ENCODE measurements at regions not wholly inside any gene's neighbourhood (a gene's known extent, or its start where the extent isn't known, plus 50 kb on each side); places are given as distances from the start of the nearest gene placed in this dataset.

DNA sequence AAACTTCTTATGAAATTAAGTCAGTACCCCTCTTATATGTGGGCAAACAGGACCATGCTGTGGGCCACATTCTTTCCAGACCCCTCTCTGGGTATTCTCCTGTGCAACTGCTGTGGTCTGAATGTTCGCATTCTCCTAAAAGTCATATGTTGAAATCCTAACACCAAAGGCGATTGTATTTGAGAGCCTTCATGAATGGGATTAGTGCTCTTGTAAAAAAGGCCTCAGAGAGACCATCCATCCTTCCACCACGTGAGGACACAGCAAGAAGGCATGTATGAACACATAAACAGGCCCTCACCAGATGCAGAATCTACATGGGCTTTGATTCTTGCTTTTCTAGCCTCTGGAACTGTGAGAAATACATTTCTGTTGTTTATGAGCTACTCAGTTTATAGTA is 68.0 kb upstream of the NAALADL2 start:
- DNase-seq, result no peak

DNA sequence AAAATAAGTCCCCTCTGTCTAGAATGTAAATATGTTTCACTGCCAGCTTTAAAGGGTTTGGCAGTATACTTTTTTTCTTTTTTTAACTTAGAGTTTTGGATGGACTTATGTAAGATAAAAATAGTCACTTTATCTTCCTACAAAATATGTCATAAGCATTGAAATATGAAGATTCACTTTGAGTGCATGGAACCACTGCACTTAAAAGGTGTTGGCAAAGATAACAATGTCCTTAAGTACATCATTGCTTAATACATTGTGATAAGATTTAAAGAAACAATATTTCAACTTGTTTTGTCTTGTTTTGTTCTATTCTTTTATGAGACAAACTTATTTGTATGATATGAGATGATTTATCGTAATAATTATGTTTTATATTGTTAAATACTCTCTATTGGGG is 66.3 kb upstream of the NAALADL2 start:
- DNase-seq, result no peak
